ENCODE measurements at regions not wholly inside any gene's neighbourhood (a gene's known extent, or its start where the extent isn't known, plus 50 kb on each side); places are given as distances from the start of the nearest gene placed in this dataset.
A peak's percentile ranks its signal among the peaks of the same experiment; 100 is the strongest.
"Not testable (repeated sequence)": the region's sequence is repeated elsewhere in the genome, so short reads cannot be mapped to it uniquely, and the experiment has no call there.

DNA sequence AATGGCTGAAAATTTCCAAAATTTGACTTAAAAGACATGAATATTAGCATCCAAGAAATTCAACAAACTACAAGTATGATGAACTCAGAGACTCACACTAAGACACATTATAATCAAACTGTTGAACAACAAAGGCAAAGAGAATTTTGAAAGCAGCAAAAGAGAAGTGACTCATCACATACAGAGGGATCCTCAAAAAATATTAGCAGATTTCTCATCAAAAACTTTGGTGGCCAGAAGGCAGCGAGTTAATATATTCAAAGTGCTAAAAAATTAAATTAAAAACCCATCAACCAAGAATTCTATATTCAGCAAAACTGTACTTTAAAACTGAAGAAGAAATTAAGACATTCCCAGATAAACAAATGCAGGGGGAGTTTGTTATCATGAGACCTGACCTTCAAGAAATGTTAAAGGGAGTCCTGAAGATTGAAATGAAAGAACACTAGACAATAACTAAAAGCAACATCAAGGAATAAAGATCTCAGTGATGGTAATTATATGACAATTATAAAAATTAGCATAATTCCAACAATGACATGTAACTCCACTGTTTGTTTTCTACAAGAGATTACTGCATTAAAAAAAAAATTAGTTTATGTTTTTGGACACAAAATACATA is 150.0 kb downstream of the RNASET2 start:
- DNase-seq, result no peak

- no peak for DNase-seq
Measured at GRCh38 chr6:166803471-166803870, 152.9 kb downstream of the RNASET2 start.

- DNase-seq, result no peak
Measured at GRCh38 chr6:166802401-166802800, 153.9 kb downstream of the RNASET2 start.

DNA sequence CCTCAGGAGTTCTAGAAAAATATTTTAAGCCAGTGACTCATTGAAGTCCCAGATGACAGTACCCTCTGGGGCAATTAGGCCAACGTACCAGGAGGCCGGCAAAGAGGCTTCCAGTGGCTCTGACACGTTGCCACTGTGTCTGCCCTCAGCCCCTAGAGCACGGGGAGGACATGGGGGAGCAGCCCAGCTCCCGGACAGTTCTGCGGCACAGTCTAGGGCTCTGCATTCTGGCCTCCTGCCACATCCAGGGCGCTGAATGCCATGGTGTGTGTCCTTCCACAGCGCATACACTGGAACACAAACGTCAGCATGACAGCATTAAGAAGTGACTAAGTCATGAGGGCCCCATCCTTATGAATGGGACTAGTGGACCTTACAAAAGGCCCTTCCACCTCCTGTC is 156.2 kb downstream of the RNASET2 start:
- DNase-seq, result no peak

DNA sequence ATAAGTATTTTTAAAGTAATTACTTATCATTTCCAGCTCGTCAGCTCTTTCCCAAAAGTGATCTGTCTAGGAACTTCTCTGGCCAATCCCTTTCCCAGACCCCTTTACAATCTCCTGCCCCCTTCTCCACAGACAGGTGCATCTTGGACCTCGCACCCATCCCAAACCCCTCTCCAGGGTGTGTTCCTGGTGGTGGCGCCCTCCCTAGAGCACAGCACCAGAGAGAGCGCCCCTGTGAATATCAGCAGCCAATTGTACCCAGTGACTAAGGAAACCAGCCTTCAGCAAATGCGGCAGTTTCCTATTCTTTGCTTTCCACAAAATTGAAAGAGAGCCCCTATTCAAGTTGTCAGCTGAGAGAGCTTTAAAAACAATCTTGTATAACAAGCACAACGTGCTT is 157.7 kb downstream of the RNASET2 start:
- DNase-seq, result no peak

DNA sequence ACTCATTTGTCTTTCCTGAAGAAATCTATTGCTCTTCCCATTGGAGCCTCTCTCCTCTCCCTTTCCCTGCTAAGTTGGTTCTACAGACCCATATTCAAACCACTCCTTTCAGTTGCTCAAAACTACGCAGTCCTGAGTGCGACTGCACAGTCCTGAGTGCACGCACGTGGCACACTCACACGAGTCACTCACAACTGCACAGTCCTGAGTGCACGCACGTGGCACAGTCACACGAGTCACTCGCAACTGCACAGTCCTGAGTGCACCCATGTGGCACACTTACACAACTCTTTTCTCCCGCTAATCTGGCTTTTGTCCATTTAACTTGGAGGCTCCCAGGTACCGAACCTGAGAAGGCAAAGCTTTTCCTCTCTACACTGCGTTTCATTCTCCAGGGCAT is 159.7 kb downstream of the RNASET2 start:
- no peak for DNase-seq

DNA sequence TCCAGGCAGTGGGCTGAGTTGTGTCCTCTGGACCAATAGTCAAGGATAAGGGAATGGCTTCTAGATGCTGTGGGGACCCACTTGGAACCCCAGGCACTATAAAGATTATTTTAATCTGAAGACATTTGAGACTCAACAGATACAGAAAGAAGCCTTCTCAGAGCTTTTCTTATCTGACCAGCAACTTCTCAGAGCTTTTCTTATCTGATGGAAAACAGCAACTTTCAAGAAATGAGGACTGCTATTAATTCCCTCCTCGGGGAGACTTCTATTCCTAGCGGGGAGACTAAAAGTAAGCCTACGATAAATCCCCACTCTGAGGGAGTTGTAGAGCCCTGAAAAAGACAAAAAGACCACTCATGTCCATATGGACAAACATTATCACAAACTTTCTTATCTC is 160.5 kb downstream of the RNASET2 start:
- DNase-seq, result no peak

GRCh38 chr6:166790808-166791207 is 163.8 kb upstream of the RPS6KA2 start:
- not testable (repeated sequence) for DNase-seq

DNA sequence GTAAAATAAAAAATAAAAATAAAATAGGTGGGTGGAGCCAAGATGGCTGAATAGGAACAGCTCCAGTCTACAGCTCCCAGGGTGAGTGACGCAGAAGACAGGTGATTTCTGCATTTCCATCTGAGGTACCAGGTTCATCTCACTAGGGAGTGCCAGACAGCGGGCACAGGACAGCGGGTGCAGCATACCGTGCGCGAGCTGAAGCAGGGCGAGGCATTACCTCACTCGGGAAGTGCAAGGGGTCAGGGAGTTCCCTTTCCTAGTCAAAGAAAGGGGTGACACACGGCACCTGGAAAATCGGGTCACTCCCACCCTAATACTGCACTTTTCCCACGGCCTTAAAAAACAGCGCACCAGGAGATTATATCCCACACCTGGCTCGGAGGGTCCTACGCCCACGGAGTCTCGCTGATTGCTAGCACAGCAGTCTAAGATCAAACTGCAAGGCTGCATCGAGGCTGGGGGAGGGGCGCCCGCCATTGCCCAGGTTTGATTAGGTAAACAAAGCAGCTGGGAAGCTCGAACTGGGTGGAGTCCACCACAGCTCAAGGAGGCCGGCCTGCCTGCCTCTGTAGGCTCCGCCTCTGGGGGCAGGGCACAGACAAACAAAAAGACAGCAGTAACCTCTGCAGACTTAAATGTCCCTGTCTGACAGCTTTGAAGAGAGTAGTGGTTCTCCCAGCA is 161.9 kb upstream of the RPS6KA2 start:
- DNase-seq, result not testable (repeated sequence)

GRCh38 chr6:166786704-166787293 is 159.7 kb upstream of the RPS6KA2 start:
- DNase-seq, result no peak

DNA sequence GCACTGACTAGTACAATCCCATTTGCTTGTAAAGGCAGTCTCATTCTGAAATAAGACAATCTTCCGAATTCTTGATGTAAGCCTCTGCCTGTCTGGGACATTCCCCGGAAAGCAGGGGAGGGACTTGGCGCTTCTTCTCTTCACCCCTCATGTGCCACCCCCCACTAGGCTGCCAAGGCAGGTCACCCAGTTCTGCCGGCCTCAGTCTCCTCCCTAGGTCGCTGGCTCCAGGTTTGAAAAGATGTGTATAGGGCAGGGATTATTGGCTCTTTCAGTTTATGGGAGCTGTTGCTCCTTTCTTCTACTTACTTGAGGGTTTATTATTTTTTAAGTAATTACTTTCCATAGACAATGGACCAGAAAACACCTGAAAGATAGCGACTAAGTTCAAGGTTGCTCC is 158.1 kb upstream of the RPS6KA2 start:
- no peak for DNase-seq

- no peak for DNase-seq
Measured at GRCh38 chr6:166784691-166785090, 157.6 kb upstream of the RPS6KA2 start.

- no peak for DNase-seq
Measured at GRCh38 chr6:166782520-166782919, 155.5 kb upstream of the RPS6KA2 start.

- no peak for DNase-seq
Measured at GRCh38 chr6:166781331-166781730, 154.3 kb upstream of the RPS6KA2 start.

DNA sequence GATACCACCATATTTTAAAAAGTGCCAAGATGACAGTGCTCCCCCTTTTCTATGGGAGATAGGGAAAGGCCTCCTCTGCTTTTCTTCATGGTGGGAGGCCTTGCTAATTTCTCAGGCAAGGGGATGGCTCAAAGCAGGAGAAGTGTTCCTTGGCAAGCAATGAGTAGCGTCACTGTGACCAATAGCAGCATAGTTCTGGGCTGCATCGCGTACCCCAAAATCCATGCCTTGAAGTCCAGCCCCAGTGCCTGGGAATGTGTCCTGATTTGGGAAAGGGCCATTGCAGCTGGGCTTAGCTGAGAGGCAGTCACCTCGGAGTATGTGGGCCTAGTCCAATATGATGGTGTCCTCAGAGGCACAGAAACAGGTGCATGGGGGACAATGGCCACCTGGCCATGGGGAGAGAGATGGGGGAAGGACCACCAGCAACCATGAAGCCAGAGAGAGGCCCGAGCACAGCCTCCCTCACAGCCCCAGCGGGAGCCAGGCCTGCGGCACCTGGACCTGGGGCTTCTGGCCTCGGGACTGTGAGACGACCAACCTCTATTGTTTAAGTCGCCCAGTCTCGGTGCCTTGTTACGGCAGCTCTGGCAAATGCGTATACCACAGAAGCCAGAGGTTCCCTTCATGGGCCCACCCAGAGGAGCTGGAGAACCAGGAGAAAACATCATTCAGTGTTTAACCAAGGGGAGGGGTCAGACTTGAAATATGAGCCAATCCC is 153.1 kb upstream of the RPS6KA2 start:
- DNase-seq, result no peak

DNA sequence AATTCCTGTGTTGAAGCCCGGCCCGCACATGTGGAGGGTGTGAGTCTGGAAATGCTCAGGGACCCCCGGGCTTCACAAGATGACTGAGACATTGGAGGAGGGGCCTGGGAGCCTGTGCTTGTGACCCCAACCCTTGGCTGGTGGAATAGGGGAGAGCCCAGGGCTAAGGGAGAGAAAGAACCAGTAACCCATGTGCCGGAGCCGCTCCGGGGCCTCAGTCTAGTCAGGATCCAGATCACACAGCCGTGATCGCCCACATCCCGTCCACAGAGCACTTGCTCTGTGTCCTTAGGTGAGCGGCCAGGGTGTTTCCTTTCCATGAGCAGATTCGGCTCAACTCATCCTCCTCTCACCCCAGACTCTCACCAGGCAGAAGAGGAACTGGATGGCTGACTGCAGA is 152.3 kb upstream of the RPS6KA2 start:
- no peak for DNase-seq

DNA sequence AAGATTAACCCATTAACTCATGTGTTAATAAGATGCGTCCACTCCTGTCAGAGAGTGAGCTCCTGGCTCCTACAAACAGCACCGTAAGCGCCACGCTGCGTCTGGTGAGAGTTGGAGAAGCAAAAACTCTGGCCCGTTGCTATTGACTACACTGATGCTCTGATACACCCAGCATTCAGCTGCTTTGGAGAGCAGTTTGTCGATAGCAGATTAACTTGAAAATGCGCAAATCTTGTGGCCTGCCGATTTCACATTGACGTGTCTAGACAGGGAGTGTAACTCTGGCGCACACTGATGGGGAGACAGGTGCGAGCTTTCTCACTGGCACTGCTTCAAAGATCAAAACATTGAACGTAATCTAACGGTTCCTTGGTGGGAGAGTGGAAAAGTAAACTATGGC is 151.7 kb upstream of the RPS6KA2 start:
- no peak for DNase-seq

DNA sequence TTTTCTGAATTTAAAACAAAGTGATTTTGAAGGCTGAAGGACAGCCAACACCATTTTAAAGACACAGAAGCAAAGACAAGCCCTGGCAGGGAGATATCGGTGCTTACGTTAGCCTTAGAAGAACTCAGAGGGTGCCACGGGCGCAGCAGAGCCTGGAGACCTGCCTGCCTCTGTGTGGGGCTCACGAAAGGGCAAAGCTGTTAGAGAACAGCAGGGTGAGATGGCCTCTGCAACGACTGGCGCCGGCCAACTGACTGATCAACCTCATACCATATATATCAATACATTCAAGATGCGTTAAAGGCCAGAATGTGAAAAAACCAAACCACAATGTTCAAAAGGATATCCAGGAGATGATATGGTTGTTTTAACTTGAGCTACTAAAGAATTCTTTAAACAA is 151.0 kb upstream of the RPS6KA2 start:
- DNase-seq, result no peak

- no peak for DNase-seq
Measured at GRCh38 chr6:166777096-166777630, 150.1 kb upstream of the RPS6KA2 start.

GRCh38 chr6:166776571-166776970 is 149.5 kb upstream of the RPS6KA2 start:
- DNase-seq, result no peak

- no peak for DNase-seq
Measured at GRCh38 chr6:166775923-166776220, 148.8 kb upstream of the RPS6KA2 start.

GRCh38 chr6:166775180-166775922 is 148.3 kb upstream of the RPS6KA2 start:
- peak; percentile 52 for DNase-seq

- DNase-seq, result no peak
Measured at GRCh38 chr6:166774770-166775169, 147.7 kb upstream of the RPS6KA2 start.
